ENCODE measurements at regions not wholly inside any gene's neighbourhood (a gene's known extent, or its start where the extent isn't known, plus 50 kb on each side); places are given as distances from the start of the nearest gene placed in this dataset.

DNA sequence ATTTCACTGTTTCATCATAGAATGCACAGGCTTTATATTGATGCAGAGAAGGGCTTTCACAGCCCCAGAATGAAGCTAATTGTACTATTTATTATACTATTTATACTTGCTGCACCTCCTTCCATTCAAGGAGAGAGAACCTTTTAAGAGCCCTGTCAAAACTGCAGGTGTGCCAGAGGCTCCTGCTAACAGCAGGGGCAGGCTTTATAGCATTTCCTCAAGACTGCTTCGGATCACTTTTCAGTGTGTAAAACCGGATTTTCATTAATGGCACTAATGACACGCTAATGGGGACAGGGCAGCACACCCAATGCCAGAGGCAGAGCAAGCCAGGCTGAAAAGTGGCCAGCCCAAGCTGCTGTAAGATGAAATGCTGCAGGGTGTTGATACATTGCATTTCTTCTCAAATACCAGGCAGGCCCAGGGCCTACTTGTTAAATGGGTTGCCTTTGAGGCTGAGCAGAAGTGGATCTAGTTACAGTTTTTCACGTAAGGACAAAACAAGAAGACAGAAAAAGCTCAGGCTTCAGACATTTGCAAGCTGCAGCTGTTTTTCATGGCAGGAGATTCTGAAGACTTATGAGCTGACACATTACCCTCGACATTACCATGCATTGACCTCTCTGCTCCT, 487.7 kb upstream of the BTBD3 start:
- TF ChIP-seq, protein P1, sequence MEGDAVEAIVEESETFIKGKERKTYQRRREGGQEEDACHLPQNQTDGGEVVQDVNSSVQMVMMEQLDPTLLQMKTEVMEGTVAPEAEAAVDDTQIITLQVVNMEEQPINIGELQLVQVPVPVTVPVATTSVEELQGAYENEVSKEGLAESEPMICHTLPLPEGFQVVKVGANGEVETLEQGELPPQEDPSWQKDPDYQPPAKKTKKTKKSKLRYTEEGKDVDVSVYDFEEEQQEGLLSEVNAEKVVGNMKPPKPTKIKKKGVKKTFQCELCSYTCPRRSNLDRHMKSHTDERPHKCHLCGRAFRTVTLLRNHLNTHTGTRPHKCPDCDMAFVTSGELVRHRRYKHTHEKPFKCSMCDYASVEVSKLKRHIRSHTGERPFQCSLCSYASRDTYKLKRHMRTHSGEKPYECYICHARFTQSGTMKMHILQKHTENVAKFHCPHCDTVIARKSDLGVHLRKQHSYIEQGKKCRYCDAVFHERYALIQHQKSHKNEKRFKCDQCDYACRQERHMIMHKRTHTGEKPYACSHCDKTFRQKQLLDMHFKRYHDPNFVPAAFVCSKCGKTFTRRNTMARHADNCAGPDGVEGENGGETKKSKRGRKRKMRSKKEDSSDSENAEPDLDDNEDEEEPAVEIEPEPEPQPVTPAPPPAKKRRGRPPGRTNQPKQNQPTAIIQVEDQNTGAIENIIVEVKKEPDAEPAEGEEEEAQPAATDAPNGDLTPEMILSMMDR (IDR thresholded peaks at IDR 0.05; ENCODE audit: low read length), result no peak
- TF ChIP-seq EZH2phosphoT487 (IDR thresholded peaks at IDR 0.05; ENCODE audit: low read length), result no peak
